Stomach smooth muscle (tissue), 2 donors: ENCODE measurements at regions not wholly inside any gene's neighbourhood (a gene's known extent, or its start where the extent isn't known, plus 50 kb on each side); places are given as distances from the start of the nearest gene placed in this dataset.

ENCODE experiments used
- H3K27ac ChIP-seq: one replicate; pipeline ENCODE4 v1.7.0; 2013; ENCODE audit warnings: mild to moderate bottlenecking, low read length, inconsistent platforms
- H3K27me3 ChIP-seq, 2 donors: one replicate each; pipeline ENCODE4 v1.7.0; 2013; ENCODE audit warnings: low read length in 2 of 2; ENCODE audit not compliant: insufficient read depth in 2 of 2, control insufficient read depth in 1 of 2
- H3K36me3 ChIP-seq, 2 donors: one replicate each; pipeline ENCODE4 v1.7.0; 2013; ENCODE audit warnings: low read length in 2 of 2; ENCODE audit not compliant: control insufficient read depth in 2 of 2, insufficient read depth in 2 of 2
- H3K4me1 ChIP-seq: one replicate; pipeline ENCODE4 v1.7.0; 2013; ENCODE audit warnings: low read length; ENCODE audit not compliant: control insufficient read depth, insufficient read depth
- H3K4me3 ChIP-seq, 2 donors: one replicate each; pipeline ENCODE4 v1.7.0; 2013; ENCODE audit warnings: low read length in 2 of 2
- H3K9ac ChIP-seq, 2 donors: one replicate each; pipeline ENCODE4 v1.7.0; 2013; ENCODE audit warnings: low read length in 2 of 2, mild to moderate bottlenecking in 1 of 2
- H3K9me3 ChIP-seq, 2 donors: one replicate each; pipeline ENCODE4 v1.7.0; 2013; ENCODE audit warnings: low read length in 2 of 2; ENCODE audit not compliant: control insufficient read depth in 2 of 2
- donor health status: healthy.
- donor health status: Pancreatic carcinoma.

DNA sequence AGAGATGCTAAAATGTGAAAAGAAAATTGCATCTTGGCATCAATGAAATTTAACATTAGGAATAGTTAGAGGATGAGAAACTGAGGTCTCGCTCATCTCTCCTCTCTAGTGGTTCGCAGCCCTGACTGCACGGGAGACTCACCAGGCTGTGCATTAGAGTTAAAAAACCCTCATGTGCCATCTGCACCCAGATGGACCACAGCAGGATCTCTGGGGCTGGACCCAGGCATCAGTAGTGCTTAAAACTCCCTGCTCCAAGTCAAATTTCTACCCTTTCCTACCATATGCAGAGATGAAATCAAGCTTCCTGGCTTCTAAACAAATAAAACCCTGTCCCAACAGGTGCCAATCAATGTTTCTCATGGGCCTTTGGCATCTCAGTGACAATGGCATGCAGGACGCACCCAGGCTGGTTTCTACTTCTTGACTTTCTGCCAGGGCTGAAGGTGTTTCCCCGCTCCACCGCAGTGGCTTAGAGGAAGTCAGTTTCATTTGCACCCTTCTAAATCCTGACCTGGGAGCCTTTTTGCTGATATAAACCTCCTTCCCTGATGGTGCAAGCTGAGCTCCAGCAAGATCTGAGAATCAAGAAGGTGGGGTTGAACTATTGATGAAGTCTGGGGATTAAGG, 132.6 kb downstream of the NSG2 start:
- Histone ChIP-seq H3K4me3 (no peak overlapping the region), H3K9me3 (peaks cover 3 to 4% of the 10 kb centered on the region in 2 donors), H3K36me3 (no peaks in the 10 kb centered on the region), H3K27me3 (peaks cover 3 to 8% of the 10 kb centered on the region in 2 donors), H3K4me1 (no peaks in the 10 kb centered on the region), H3K9ac (no peak overlapping the region), H3K27ac (no peak overlapping the region)

DNA sequence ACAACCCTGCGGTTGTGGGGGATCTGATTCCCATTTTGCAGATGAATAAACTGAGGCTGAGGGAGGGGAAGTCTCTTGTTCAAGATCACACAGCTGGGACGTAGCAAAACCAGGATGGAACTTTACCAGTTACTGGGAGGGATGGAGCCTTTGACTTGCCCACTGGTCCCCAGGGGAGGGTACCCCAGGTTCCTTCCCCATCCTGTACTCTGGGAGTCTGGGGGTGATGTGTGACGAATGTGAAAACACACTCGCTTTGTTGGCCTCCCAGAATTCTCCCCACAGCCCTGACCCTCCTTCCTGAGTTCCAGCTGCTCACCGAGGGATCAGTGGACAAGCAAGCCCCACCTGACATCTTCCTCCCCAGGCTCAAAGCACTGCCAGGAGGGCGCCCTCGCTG, 135.1 kb downstream of the NSG2 start:
- peaks cover 0 to 2% of the 10 kb centered on the region in 2 donors for H3K27me3 ChIP-seq
- H3K36me3 ChIP-seq: no peaks in the 10 kb centered on the region
- H3K9ac ChIP-seq: no peak overlapping the region
- H3K4me1 ChIP-seq: no peaks in the 10 kb centered on the region
- H3K27ac ChIP-seq: no peak overlapping the region
- no peak overlapping the region for H3K4me3 ChIP-seq
- H3K9me3 ChIP-seq: peaks cover 3 to 4% of the 10 kb centered on the region in 2 donors

DNA sequence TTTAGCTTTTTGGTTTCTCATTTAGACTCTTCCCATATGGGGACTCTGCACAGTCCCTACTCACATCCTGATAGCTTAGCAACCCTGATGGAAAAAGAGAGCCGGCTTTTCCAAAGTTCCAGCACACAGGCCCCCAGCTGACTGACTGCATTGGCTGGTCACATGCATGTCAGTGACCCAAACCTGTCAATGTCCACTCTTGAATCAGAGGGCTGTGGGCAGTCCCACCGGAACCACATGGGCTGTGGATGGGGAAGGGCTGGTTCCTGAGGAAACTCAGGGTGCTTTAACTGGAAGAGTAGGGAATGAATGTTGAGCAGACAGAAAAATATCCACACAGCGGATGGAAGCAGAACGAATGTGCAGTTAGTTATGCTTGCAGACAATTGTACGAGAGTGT, 136.6 kb downstream of the NSG2 start:
- no peak overlapping the region for H3K9ac ChIP-seq
- no peaks in the 10 kb centered on the region for H3K4me1 ChIP-seq
- H3K36me3 ChIP-seq: no peaks in the 10 kb centered on the region
- no peak overlapping the region for H3K27ac ChIP-seq
- H3K9me3 ChIP-seq: no peaks in the 10 kb centered on the region
- peaks cover 0 to 2% of the 10 kb centered on the region in 2 donors for H3K27me3 ChIP-seq
- no peak overlapping the region for H3K4me3 ChIP-seq

DNA sequence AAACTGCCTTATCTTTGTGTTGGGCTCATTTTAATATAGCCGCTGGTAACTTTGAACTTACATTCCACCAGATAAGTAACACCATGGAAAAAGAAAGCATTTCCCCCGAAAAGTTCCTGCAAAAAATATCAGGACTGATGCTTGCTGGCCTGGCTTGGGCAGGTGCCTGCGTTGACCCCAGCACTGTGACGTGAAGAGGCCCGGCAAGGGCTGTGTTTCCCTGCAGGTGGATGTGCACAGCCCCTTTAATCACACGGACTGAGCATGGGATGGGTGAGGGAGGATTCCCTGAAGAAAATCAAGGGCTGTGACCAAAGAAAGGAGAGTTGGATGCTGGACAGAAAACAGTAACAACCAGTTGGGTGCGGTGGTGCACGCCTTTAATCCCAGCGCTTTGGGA, 138.2 kb downstream of the NSG2 start:
- Histone ChIP-seq H3K27me3 (peaks cover 4 to 6% of the 10 kb centered on the region in 2 donors), H3K9ac (no peak overlapping the region), H3K4me1 (no peaks in the 10 kb centered on the region), H3K36me3 (no peaks in the 10 kb centered on the region), H3K4me3 (no peak overlapping the region), H3K27ac (no peak overlapping the region), H3K9me3 (peaks cover 0 to 3% of the 10 kb centered on the region in 2 donors)

DNA sequence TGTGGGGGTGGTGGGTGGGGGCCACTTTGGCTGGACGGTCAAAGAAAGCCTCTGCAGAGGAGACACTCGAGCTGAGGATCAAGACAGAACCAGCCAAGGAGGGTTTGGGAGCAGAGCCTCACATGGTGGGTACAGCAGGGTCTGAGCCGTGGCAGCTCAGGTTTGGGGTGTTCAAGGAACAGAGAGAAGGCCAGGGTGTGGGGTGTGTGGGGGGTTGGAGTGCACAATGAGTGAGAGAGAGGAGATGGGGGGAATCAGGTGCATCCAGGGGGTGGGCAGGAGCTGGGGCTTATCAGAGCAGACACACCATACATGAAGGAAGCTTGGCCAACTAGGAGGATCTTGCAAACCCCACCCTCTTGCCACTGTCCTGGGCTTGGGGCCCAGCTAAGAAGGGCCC, 140.0 kb downstream of the NSG2 start:
- Histone ChIP-seq H3K36me3 (no peaks in the 10 kb centered on the region), H3K4me3 (no peak overlapping the region), H3K9me3 (peaks cover 0 to 3% of the 10 kb centered on the region in 2 donors), H3K27me3 (peaks cover 4 to 13% of the 10 kb centered on the region in 2 donors), H3K9ac (no peak overlapping the region), H3K27ac (no peak overlapping the region), H3K4me1 (no peaks in the 10 kb centered on the region)

DNA sequence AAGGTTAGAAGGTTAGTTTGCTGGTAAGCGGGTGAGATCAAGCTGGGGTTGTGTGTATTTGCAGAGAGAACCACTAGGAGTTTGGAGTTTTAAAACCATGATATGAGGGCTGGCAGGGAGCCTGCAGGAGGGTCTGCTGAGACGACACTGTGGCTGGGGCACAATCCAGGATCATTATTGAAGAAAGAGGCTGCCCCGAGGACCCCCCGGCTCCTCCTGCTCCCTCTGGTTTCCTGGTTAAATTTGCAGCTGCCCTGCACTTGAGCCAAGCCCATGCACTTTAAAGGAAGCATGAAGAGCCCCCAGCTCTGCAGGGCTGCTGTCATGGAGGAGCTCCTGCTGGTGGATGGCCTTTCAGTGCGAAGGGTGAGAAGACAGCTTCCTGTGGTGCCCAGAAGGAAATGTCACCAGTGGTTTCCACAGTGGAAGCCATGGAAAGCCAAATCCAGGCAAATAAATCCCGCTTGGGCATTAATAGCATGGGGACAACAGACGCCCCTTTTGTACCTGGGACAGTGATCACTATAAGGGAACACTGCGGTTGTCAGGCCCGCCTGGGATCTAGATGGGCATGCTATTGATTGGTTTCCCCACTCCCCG, 140.7 kb downstream of the NSG2 start:
- Histone ChIP-seq H3K27ac (no peak overlapping the region), H3K4me1 (no peaks in the 10 kb centered on the region), H3K9ac (no peak overlapping the region), H3K4me3 (no peak overlapping the region), H3K9me3 (peaks cover 0 to 3% of the 10 kb centered on the region in 2 donors), H3K27me3 (peaks cover 4 to 13% of the 10 kb centered on the region in 2 donors), H3K36me3 (no peaks in the 10 kb centered on the region)

DNA sequence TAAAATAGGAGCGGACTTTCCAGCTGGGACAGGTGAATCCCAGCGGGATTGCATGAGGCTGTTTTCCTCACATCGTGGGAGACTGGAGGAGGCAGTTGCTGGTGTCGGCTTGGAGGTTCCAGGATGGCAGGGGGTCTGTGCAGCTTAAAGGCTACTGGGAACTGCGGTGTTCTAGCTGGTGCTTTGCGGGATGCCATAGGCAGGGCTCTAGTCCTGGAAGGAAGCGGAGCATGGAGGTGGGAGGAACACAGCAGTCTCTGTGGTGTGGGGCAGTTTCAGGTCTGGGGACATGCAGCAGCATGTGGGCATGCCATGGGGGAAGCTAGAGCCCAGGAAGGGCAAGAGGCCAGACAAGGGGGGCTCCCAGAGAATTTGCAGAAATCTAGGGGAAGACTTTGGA, 141.5 kb downstream of the NSG2 start:
- Histone ChIP-seq H3K9ac (no peak overlapping the region), H3K9me3 (peaks cover 0 to 3% of the 10 kb centered on the region in 2 donors), H3K36me3 (no peaks in the 10 kb centered on the region), H3K4me3 (no peak overlapping the region), H3K4me1 (no peaks in the 10 kb centered on the region), H3K27me3 (peaks cover 4 to 13% of the 10 kb centered on the region in 2 donors), H3K27ac (no peak overlapping the region)

DNA sequence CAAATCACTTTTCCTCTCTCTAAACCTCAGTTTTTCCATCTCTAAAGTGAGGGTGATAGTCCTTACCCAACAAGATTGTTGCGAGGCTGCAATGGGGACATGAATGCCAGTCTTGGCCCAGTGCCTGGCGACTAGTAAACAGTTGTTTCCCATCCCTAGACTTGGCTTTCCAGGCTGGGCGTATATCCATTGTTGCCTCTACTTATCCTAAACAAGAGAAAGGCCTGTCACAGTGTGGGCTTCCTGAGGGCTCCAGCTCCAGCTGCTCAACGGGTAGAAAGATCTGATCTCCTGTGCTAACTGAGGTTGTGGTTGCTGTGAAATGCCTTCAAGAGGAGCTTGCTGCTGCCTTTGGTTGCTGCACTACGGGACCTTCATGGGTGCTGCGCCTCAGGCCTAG, 142.0 kb downstream of the NSG2 start:
- Histone ChIP-seq H3K9ac (no peak overlapping the region), H3K4me3 (no peak overlapping the region), H3K36me3 (no peaks in the 10 kb centered on the region), H3K4me1 (no peaks in the 10 kb centered on the region), H3K27ac (no peak overlapping the region), H3K9me3 (peaks cover 0 to 3% of the 10 kb centered on the region in 2 donors), H3K27me3 (peaks cover 4 to 13% of the 10 kb centered on the region in 2 donors)

DNA sequence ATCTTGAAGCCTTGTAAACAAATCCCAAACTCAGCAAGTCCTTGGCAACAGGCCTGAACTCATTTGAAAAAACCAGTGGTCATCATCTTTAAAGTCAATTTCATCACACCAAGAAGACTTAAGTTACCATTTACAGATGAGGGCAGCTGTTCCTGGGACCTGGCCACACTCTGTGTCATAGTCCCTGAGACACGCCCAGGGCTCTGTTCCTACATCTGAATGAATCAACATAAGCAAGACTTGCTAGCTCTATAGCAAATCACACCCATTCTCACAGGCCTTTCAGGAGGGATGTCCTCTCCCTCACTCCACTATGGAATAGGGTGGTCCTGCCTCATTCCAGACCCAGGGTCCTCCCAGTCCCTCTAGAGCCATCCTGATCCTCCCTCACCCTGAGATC, 142.8 kb downstream of the NSG2 start:
- Histone ChIP-seq H3K9me3 (peaks cover 0 to 3% of the 10 kb centered on the region in 2 donors), H3K4me3 (no peak overlapping the region)

DNA sequence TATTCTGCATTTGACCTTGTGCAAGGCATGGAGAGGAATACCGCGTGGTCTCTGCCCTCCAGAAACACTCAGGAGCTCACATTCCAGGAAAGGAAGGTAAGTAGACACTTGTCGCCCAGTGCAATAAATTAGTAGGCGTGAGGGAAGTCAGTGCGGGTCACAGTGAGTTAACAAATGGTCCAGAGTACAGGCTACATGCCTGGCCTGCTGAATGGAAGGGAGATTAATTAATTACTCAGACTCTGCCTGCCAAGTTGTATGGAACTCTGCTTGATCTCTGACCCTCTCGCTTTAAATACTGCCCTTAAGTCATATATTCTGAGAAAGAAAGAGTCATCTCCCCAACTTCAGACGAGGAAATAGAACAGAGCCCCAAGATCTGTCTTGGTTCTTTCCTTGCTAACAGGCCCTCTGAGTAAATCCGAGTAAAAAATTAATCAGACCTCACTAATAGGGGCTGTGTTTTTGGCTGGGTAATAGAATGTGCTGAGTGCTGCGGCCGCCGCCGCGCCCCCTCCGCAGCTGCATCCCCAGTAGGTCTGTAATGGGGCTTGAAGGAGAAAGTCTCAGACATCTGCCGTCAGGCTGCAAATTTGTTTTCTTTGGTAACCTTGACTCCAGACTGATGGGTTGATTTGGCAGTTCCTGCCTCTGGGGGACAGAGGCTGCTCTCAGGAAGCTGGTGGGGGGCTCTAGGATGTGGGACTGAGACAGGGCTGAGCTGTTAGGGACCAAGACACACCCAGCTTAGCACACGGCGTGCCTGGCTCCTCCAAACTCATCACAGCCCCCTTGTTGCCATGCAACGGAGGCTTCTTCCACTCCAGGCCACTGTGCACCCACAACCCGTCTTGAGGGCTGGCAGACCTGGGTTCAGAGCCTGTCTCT, 144.4 kb downstream of the NSG2 start:
- Histone ChIP-seq H3K27me3 (peaks cover 4 to 19% of the 10 kb centered on the region in 2 donors), H3K9ac (no peak overlapping the region), H3K9me3 (peaks cover 0 to 3% of the 10 kb centered on the region in 2 donors), H3K4me1 (no peaks in the 10 kb centered on the region), H3K27ac (no peak overlapping the region), H3K36me3 (no peaks in the 10 kb centered on the region), H3K4me3 (no peak overlapping the region)

More for the DNA sequence above, 142.8 kb downstream of the NSG2 start:
- H3K4me1 ChIP-seq: no peaks in the 10 kb centered on the region
- no peaks in the 10 kb centered on the region for H3K36me3 ChIP-seq
- peaks cover 4 to 17% of the 10 kb centered on the region in 2 donors for H3K27me3 ChIP-seq
- H3K9ac ChIP-seq: no peak overlapping the region
- H3K27ac ChIP-seq: no peak overlapping the region
